SK-N-SH treated with all-trans-retinoic acid at 6 μM for 48 hours (cell line): ENCODE measurements at regions not wholly inside any gene's neighbourhood (a gene's known extent, or its start where the extent isn't known, plus 50 kb on each side); places are given as distances from the start of the nearest gene placed in this dataset.

Experiments
- ATAC-seq: fragments of 200-7000 bp; cut with Tn5 transposase; 3 replicates; pipeline ENCODE4 v1.9.1; 2020; ENCODE audit warnings: mild to moderate bottlenecking, moderate library complexity
- ARNTL ChIP-seq: fragments of 450-650 bp; formaldehyde crosslinking; IDR thresholded peaks from 2 replicates; pipeline ENCODE4 v1.5.0; 2020; ENCODE audit warnings: low read depth, mild to moderate bottlenecking, moderate library complexity, borderline replicate concordance
- BACH2 ChIP-seq: fragments of 250-450 bp; sonication (Bioruptor Pico); IDR thresholded peaks from 2 replicates; pipeline ENCODE4 v1.9.0; 2021; ENCODE audit warnings: mild to moderate bottlenecking, borderline replicate concordance
- CREB5 ChIP-seq: fragments of 250-450 bp; sonication (Bioruptor Pico); IDR thresholded peaks from 2 replicates; pipeline ENCODE4 v1.5.1; 2020; ENCODE audit warnings: low read depth, mild to moderate bottlenecking, moderate library complexity
- CSDC2 ChIP-seq: fragments of 250-450 bp; sonication (Bioruptor Pico); IDR thresholded peaks from 2 replicates; pipeline ENCODE4 v1.5.0; 2020; ENCODE audit warnings: mild to moderate bottlenecking, moderate library complexity
- ESRRG ChIP-seq: fragments of 250-450 bp; sonication (Bioruptor Pico); IDR thresholded peaks from 2 replicates; pipeline ENCODE4 v1.6.1; 2021; ENCODE audit warnings: mild to moderate bottlenecking
- GLIS3 ChIP-seq: fragments of 250-450 bp; sonication (Bioruptor Pico); IDR thresholded peaks from 2 replicates; pipeline ENCODE4 v1.5.0; 2020; ENCODE audit warnings: mild to moderate bottlenecking, moderate library complexity
- ISL1 ChIP-seq: fragments of 250-450 bp; sonication (Bioruptor Pico); IDR thresholded peaks from 2 replicates; pipeline ENCODE4 v2.1.2; 2022; ENCODE audit warnings: mild to moderate bottlenecking, moderate library complexity
- OSR1 ChIP-seq: fragments of 250-450 bp; sonication (Bioruptor Pico); IDR thresholded peaks from 2 replicates; pipeline ENCODE4 v1.8.0; 2022; ENCODE audit warnings: moderate library complexity, mild to moderate bottlenecking, inconsistent platforms
- POU6F1 ChIP-seq: fragments of 250-450 bp; sonication (Bioruptor Pico); IDR thresholded peaks from 2 replicates; pipeline ENCODE4 v1.8.0; 2021; ENCODE audit warnings: low read depth, mild to moderate bottlenecking, moderate library complexity, borderline replicate concordance
- PPARA ChIP-seq: fragments of 250-450 bp; sonication (Bioruptor Pico); IDR thresholded peaks from 2 replicates; pipeline ENCODE4 v1.5.0; 2020; ENCODE audit warnings: mild to moderate bottlenecking, borderline replicate concordance
- RARB ChIP-seq: fragments of 250-450 bp; sonication (Bioruptor Pico); IDR thresholded peaks from 2 replicates; pipeline ENCODE4 v1.8.0; 2021; ENCODE audit warnings: mild to moderate bottlenecking, moderate library complexity
- SNAI2 ChIP-seq: fragments of 250-450 bp; sonication (Bioruptor Pico); IDR thresholded peaks from 2 replicates; pipeline ENCODE4 v1.5.0; 2020; ENCODE audit warnings: mild to moderate bottlenecking, moderate library complexity
- TCF4 ChIP-seq: fragments of 250-450 bp; sonication (Bioruptor Pico); IDR thresholded peaks from 2 replicates; pipeline ENCODE4 v1.8.0; 2021; ENCODE audit warnings: mild to moderate bottlenecking, moderate library complexity, borderline replicate concordance
- TOX ChIP-seq: fragments of 250-450 bp; sonication (Bioruptor Pico); IDR thresholded peaks from 2 replicates; pipeline ENCODE4 v1.8.0; 2021; ENCODE audit warnings: mild to moderate bottlenecking, moderate library complexity, borderline replicate concordance
- TSHZ2 ChIP-seq: fragments of 250-450 bp; sonication (Bioruptor Pico); IDR thresholded peaks from 2 replicates; pipeline ENCODE4 v1.5.0; 2020; ENCODE audit warnings: mild to moderate bottlenecking, moderate library complexity
- ZC3H10 ChIP-seq: fragments of 250-450 bp; sonication (Bioruptor Pico); IDR thresholded peaks from 2 replicates; pipeline ENCODE4 v1.5.1; 2021; ENCODE audit warnings: mild to moderate bottlenecking, moderate library complexity
- ZFP3 ChIP-seq: fragments of 250-450 bp; sonication (Bioruptor Pico); IDR thresholded peaks from 2 replicates; pipeline ENCODE4 v1.5.0; 2020; ENCODE audit warnings: mild to moderate bottlenecking, moderate library complexity
- ZFP30 ChIP-seq: fragments of 450-650 bp; formaldehyde crosslinking; IDR thresholded peaks from 2 replicates; pipeline ENCODE4 v1.5.0; 2022; ENCODE audit warnings: mild to moderate bottlenecking, moderate library complexity
- ZNF565 ChIP-seq: fragments of 450-650 bp; formaldehyde crosslinking; conservative IDR thresholded peaks from 2 replicates; pipeline ENCODE4 v1.5.0; 2020; ENCODE audit warnings: low read depth, mild to moderate bottlenecking, moderate library complexity
- ZNF70 ChIP-seq: fragments of 450-650 bp; formaldehyde crosslinking; IDR thresholded peaks from 2 replicates; pipeline ENCODE4 v1.5.0; 2020; ENCODE audit warnings: mild to moderate bottlenecking, moderate library complexity
- ZNF8 ChIP-seq: fragments of 450-650 bp; formaldehyde crosslinking; IDR thresholded peaks from 2 replicates; pipeline ENCODE4 v1.5.0; 2020; ENCODE audit warnings: mild to moderate bottlenecking, moderate library complexity
- TF ChIP-seq, protein P1 (sequence below): fragments of 250-450 bp; sonication (Bioruptor Pico); IDR thresholded peaks from 2 replicates; pipeline ENCODE4 v1.8.0; 2020; ENCODE audit warnings: mild to moderate bottlenecking, moderate library complexity, borderline replicate concordance
- TF ChIP-seq, protein P2 (sequence below): fragments of 250-450 bp; sonication (Bioruptor Pico); IDR thresholded peaks from 2 replicates; pipeline ENCODE4 v1.5.1; 2021; ENCODE audit warnings: mild to moderate bottlenecking, moderate library complexity

DNA sequence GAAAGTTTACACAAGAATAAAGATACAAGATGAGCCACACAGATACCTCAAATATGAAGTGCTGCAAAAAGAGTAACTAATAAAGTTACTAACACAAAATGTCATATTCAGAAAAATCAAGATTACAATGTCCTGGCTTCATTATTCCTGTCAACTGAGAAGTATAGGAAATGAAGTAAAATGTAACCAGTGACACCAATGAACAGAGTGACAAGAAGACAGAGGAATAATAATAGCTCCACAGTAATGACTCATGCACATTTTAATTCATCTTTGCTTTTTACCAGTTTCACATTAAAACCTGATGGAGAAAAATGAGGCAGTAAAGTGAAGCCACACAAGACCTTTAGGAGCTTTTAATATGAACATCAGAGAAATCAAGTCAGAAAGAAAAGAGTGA lies 214.1 kb downstream of the ZBBX start:
- ATAC-seq = no peak
- TF ChIP-seq TSHZ2 (no peak), PPARA (CRISPR knock-in tag) (no peak), ARNTL (CRISPR knock-in tag) (no peak), ISL1 (no peak), POU6F1 (CRISPR knock-in tag) (no peak), BACH2 (CRISPR knock-in tag) (no peak), ZFP3 (CRISPR knock-in tag) (no peak), ZNF565 (CRISPR knock-in tag) (no peak), ZC3H10 (CRISPR knock-in tag) (no peak), RARB (no peak), CSDC2 (CRISPR knock-in tag) (no peak), ZNF70 (CRISPR knock-in tag) (no peak), OSR1 (no peak), ZNF8 (no peak), TCF4 (CRISPR knock-in tag) (no peak), SNAI2 (CRISPR knock-in tag) (no peak), ZFP30 (CRISPR knock-in tag) (no peak), ESRRG (no peak)
- TF ChIP-seq, protein P1, sequence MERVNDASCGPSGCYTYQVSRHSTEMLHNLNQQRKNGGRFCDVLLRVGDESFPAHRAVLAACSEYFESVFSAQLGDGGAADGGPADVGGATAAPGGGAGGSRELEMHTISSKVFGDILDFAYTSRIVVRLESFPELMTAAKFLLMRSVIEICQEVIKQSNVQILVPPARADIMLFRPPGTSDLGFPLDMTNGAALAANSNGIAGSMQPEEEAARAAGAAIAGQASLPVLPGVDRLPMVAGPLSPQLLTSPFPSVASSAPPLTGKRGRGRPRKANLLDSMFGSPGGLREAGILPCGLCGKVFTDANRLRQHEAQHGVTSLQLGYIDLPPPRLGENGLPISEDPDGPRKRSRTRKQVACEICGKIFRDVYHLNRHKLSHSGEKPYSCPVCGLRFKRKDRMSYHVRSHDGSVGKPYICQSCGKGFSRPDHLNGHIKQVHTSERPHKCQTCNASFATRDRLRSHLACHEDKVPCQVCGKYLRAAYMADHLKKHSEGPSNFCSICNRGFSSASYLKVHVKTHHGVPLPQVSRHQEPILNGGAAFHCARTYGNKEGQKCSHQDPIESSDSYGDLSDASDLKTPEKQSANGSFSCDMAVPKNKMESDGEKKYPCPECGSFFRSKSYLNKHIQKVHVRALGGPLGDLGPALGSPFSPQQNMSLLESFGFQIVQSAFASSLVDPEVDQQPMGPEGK (CRISPR knock-in tag) = no peak

DNA sequence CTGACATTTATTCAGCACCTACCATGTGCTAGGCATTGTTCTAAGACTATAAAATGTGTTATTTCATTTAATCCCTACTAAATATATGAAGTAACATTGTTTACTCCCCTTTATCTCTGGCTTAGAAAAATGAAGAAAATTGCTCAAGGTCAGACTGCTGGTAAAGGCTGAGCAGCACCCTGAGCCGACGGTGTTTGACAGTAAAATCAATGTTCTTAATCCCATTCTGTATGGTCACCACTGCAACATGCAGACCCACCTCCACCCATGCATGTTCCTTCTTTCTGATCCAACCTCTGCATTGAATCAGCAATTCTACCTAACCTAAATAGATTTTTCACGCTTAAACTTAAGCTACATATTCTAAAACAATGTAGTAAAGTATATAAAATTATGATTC lies 216.5 kb downstream of the ZBBX start:
- no peak for TF ChIP-seq PPARA (CRISPR knock-in tag)
- TF ChIP-seq ZNF8 = no peak
- no peak for TF ChIP-seq ARNTL (CRISPR knock-in tag)
- no peak for TF ChIP-seq TCF4 (CRISPR knock-in tag)
- TF ChIP-seq ZFP30 (CRISPR knock-in tag) = no peak
- no peak for TF ChIP-seq ZNF70 (CRISPR knock-in tag)
- no peak for TF ChIP-seq ZC3H10 (CRISPR knock-in tag)
- no peak for TF ChIP-seq CREB5 (CRISPR knock-in tag)
- no peak for TF ChIP-seq ISL1
- TF ChIP-seq RARB = no peak
- TF ChIP-seq, protein P1 (CRISPR knock-in tag) = no peak
- no peak for TF ChIP-seq CSDC2 (CRISPR knock-in tag)
- TF ChIP-seq TSHZ2 = no peak
- TF ChIP-seq POU6F1 (CRISPR knock-in tag) = no peak
- no peak for TF ChIP-seq TOX (CRISPR knock-in tag)
- no peak for TF ChIP-seq BACH2 (CRISPR knock-in tag)
- TF ChIP-seq, protein P2, sequence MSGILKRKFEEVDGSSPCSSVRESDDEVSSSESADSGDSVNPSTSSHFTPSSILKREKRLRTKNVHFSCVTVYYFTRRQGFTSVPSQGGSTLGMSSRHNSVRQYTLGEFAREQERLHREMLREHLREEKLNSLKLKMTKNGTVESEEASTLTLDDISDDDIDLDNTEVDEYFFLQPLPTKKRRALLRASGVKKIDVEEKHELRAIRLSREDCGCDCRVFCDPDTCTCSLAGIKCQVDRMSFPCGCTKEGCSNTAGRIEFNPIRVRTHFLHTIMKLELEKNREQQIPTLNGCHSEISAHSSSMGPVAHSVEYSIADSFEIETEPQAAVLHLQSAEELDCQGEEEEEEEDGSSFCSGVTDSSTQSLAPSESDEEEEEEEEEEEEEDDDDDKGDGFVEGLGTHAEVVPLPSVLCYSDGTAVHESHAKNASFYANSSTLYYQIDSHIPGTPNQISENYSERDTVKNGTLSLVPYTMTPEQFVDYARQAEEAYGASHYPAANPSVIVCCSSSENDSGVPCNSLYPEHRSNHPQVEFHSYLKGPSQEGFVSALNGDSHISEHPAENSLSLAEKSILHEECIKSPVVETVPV = no peak
- no peak for TF ChIP-seq GLIS3 (CRISPR knock-in tag)
- no peak for TF ChIP-seq SNAI2 (CRISPR knock-in tag)
- no peak for ATAC-seq
